Osteocyte (in vitro differentiated cells): ENCODE measurements at regions not wholly inside any gene's neighbourhood (a gene's known extent, or its start where the extent isn't known, plus 50 kb on each side); places are given as distances from the start of the nearest gene placed in this dataset.

ENCODE experiments used
- DNase-seq: peaks from one replicate; pipeline ENCODE4 v3.0.0; 2021; ENCODE audit warnings: mixed read lengths; ENCODE audit not compliant: unreplicated experiment; ENCODE audit errors: extremely low spot score
- H3K27ac Mint-ChIP-seq: one replicate; pipeline ENCODE4 v1.8.0; 2021; ENCODE audit warnings: mild to moderate bottlenecking, mixed read lengths; ENCODE audit not compliant: unreplicated experiment
- H3K27me3 Mint-ChIP-seq: one replicate; pipeline ENCODE4 v1.8.0; 2021; ENCODE audit warnings: mixed read lengths; ENCODE audit not compliant: unreplicated experiment
- H3K36me3 Mint-ChIP-seq: one replicate; pipeline ENCODE4 v1.8.0; 2021; ENCODE audit warnings: mixed read lengths; ENCODE audit not compliant: unreplicated experiment
- H3K4me1 Mint-ChIP-seq: one replicate; pipeline ENCODE4 v1.8.0; 2021; ENCODE audit warnings: mixed read lengths; ENCODE audit not compliant: unreplicated experiment
- H3K4me3 Mint-ChIP-seq: one replicate; pipeline ENCODE4 v1.8.0; 2021; ENCODE audit warnings: mild to moderate bottlenecking, moderate library complexity, mixed read lengths; ENCODE audit not compliant: unreplicated experiment
- H3K9me3 Mint-ChIP-seq: one replicate; pipeline ENCODE4 v1.8.0; 2021; ENCODE audit warnings: mixed read lengths; ENCODE audit not compliant: unreplicated experiment
- CTCF ChIP-seq: fragments of 200-600 bp; sonication (generic); IDR thresholded peaks from 2 replicates; pipeline ENCODE4 v1.5.0; 2021; ENCODE audit warnings: antibody characterized with exemption, mild to moderate bottlenecking, moderate library complexity

- Mint-ChIP-seq H3K4me1 (peaks cover 7% of the 10 kb centered on the region), H3K27me3 (no peaks in the 10 kb centered on the region), H3K9me3 (peaks cover 7% of the 10 kb centered on the region), H3K27ac (no peak overlapping the region), H3K4me3 (no peak overlapping the region), H3K36me3 (no peaks in the 10 kb centered on the region)
- DNase-seq: no peak
- no peak for TF ChIP-seq CTCF
Measured at GRCh38 chr2:220704081-220704480, 868.0 kb downstream of the EPHA4 start.

GRCh38 chr2:220704810-220705209 lies 867.3 kb downstream of the EPHA4 start:
- DNase-seq: no peak
- Mint-ChIP-seq H3K27me3 (no peaks in the 10 kb centered on the region), H3K9me3 (peaks cover 7% of the 10 kb centered on the region), H3K27ac (no peak overlapping the region), H3K4me1 (peaks cover 14% of the 10 kb centered on the region), H3K36me3 (no peaks in the 10 kb centered on the region), H3K4me3 (no peak overlapping the region)
- TF ChIP-seq CTCF: no peak

- H3K27me3 Mint-ChIP-seq: no peaks in the 10 kb centered on the region
- H3K4me3 Mint-ChIP-seq: no peak overlapping the region
- no peak for TF ChIP-seq CTCF
- peaks cover 9% of the 10 kb centered on the region for H3K9me3 Mint-ChIP-seq
- H3K36me3 Mint-ChIP-seq: no peaks in the 10 kb centered on the region
- H3K4me1 Mint-ChIP-seq: peaks cover 15% of the 10 kb centered on the region
- no peak for DNase-seq
- H3K27ac Mint-ChIP-seq: no peak overlapping the region
Measured at GRCh38 chr2:220705678-220706077, 866.4 kb downstream of the EPHA4 start.

GRCh38 chr2:220707261-220707660 lies 864.8 kb downstream of the EPHA4 start:
- Mint-ChIP-seq H3K36me3 (no peaks in the 10 kb centered on the region), H3K9me3 (peaks cover 7% of the 10 kb centered on the region), H3K27me3 (no peaks in the 10 kb centered on the region), H3K4me1 (peaks cover 15% of the 10 kb centered on the region), H3K27ac (no peak overlapping the region), H3K4me3 (no peak overlapping the region)
- TF ChIP-seq CTCF: no peak
- DNase-seq: no peak

GRCh38 chr2:220708366-220708765 lies 863.7 kb downstream of the EPHA4 start:
- H3K9me3 Mint-ChIP-seq: peaks cover 7% of the 10 kb centered on the region
- TF ChIP-seq CTCF: no peak
- peaks cover 15% of the 10 kb centered on the region for H3K4me1 Mint-ChIP-seq
- no peak overlapping the region for H3K4me3 Mint-ChIP-seq
- no peak overlapping the region for H3K27ac Mint-ChIP-seq
- DNase-seq: no peak
- H3K36me3 Mint-ChIP-seq: no peaks in the 10 kb centered on the region
- no peaks in the 10 kb centered on the region for H3K27me3 Mint-ChIP-seq
